H1 (cell line): ENCODE measurements at regions not wholly inside any gene's neighbourhood (a gene's known extent, or its start where the extent isn't known, plus 50 kb on each side); places are given as distances from the start of the nearest gene placed in this dataset.

Source experiments
- CTCF ChIA-PET: fragments of 300-600 bp; sonication (Branson Sonifier 250); formaldehyde crosslinking; loops from one replicate; lab custom pipeline; 2021; ENCODE audit not compliant: partially characterized antibody; lab: Charles Lee
- POLR2A ChIA-PET: fragments of 300-600 bp; sonication (Branson Sonifier 250); formaldehyde crosslinking; loops from one replicate; lab custom pipeline; 2021; ENCODE audit warnings: inconsistent platforms; ENCODE audit not compliant: partially characterized antibody; lab: Charles Lee
- DNase-seq, 2 experiments: peaks; one replicate each; pipeline versions ENCODE4 v3.0.0 to v3.0.0-alpha.2; 2010 to 2022; ENCODE audit warnings: low spot score in 2 of 2, low read depth in 1 of 2, mixed read lengths in 1 of 2
- FAIRE-seq: peaks from 2 replicates; lab custom pipeline; 2011; peaks lifted over from hg19 to GRCh38; lab: Jason Lieb, UNC
- H2AFZ ChIP-seq: 2 replicates; pipeline ENCODE4 v1.8.1; 2012; ENCODE audit warnings: low read length, inconsistent platforms
- H2AK5ac ChIP-seq: 2 replicates; pipeline ENCODE4 v1.6.1; 2013; ENCODE audit warnings: low read depth, low read length
- H2BK120ac ChIP-seq: replicated peaks from 2 replicates; pipeline ENCODE3; 2013; ENCODE audit warnings: low read depth, low read length, inconsistent platforms
- H2BK12ac ChIP-seq: 2 replicates; pipeline ENCODE4 v1.6.1; 2013; ENCODE audit warnings: low read depth, low read length
- H2BK15ac ChIP-seq: 2 replicates; pipeline ENCODE4 v1.6.1; 2013; ENCODE audit warnings: low read length
- H2BK20ac ChIP-seq: 2 replicates; pipeline ENCODE4 v1.6.1; 2013; ENCODE audit warnings: low read length
- H2BK5ac ChIP-seq: 2 replicates; pipeline ENCODE4 v1.6.1; 2013; ENCODE audit warnings: low read depth, low read length
- H3K14ac ChIP-seq: 2 replicates; pipeline ENCODE4 v1.6.1; 2013; ENCODE audit warnings: inconsistent platforms; ENCODE audit not compliant: insufficient read length
- H3K18ac ChIP-seq: 2 replicates; pipeline ENCODE4 v1.6.1; 2013; ENCODE audit warnings: low read length; ENCODE audit errors: extremely low read depth
- H3K23ac ChIP-seq: 2 replicates; pipeline ENCODE4 v1.6.1; 2013; ENCODE audit warnings: inconsistent platforms; ENCODE audit not compliant: insufficient read length
- H3K23me2 ChIP-seq: 2 replicates; pipeline ENCODE4 v1.6.1; 2013; ENCODE audit warnings: low read depth, low read length
- H3K27ac ChIP-seq: 2 replicates; pipeline ENCODE4 v1.6.1; 2011; ENCODE audit warnings: low read depth, low read length, inconsistent platforms
- H3K27me3 ChIP-seq, 4 experiments: replicated peaks in 1 of 4; 1 replicate in 1 of 4; 2 replicates in 3 of 4; pipeline versions ENCODE4 v1.6.1 to v1.8.1; 2011 to 2013; ENCODE audit warnings: low read length in 3 of 4, mild to moderate bottlenecking in 3 of 4, inconsistent platforms in 2 of 4, mixed read lengths in 2 of 4, moderate library complexity in 1 of 4; ENCODE audit not compliant: control insufficient read depth in 3 of 4, insufficient read depth in 3 of 4; ENCODE audit errors: extremely low read depth in 1 of 4
- H3K36me3 ChIP-seq, 4 experiments: 2 replicates each; pipeline versions ENCODE4 v1.6.1 to v1.8.1; 2011 to 2013; ENCODE audit warnings: mild to moderate bottlenecking in 4 of 4, low read length in 3 of 4, moderate library complexity in 2 of 4, control low read depth in 1 of 4, inconsistent platforms in 1 of 4; ENCODE audit not compliant: insufficient read depth in 4 of 4, control insufficient read depth in 2 of 4
- H3K4ac ChIP-seq: replicated peaks from 2 replicates; pipeline ENCODE3; 2013; ENCODE audit warnings: low read length, low read depth, mixed read lengths, inconsistent platforms; ENCODE audit not compliant: insufficient read length
- H3K4me1 ChIP-seq, 4 experiments: replicated peaks in 1 of 4; 1 replicate in 1 of 4; 2 replicates in 3 of 4; pipeline versions ENCODE4 v1.6.1 to v1.8.1; 2011 to 2013; ENCODE audit warnings: low read length in 3 of 4, inconsistent platforms in 2 of 4, mixed read lengths in 1 of 4; ENCODE audit not compliant: insufficient read depth in 4 of 4, control insufficient read depth in 3 of 4
- H3K4me2 ChIP-seq, 2 experiments: 2 replicates each; pipeline versions ENCODE4 v1.6.1 to v1.8.1; 2011 to 2013; ENCODE audit warnings: low read depth in 2 of 2, low read length in 2 of 2, control low read depth in 1 of 2, inconsistent platforms in 1 of 2, mild to moderate bottlenecking in 1 of 2; ENCODE audit not compliant: insufficient read depth in 1 of 2
- H3K4me3 ChIP-seq, 4 experiments: fragments of 200-600, 300-600 bp in 1 of 4; sonication (generic), shearing (Covaris generic), sonication (Bioruptor Twin) in 1 of 4; 2 replicates each; pipeline versions ENCODE4 v1.5.1 to v1.8.1; 2011 to 2016; ENCODE audit warnings: low read length in 4 of 4, low read depth in 3 of 4, control low read depth in 2 of 4, inconsistent platforms in 2 of 4, mild to moderate bottlenecking in 2 of 4, mixed read lengths in 1 of 4, moderate library complexity in 1 of 4; ENCODE audit not compliant: insufficient read depth in 2 of 4; ENCODE audit errors: extremely low read depth in 1 of 4
- H3K56ac ChIP-seq: replicated peaks from 2 replicates; pipeline ENCODE3; 2013; ENCODE audit warnings: low read depth, mild to moderate bottlenecking, mixed read lengths, low read length, inconsistent platforms; ENCODE audit not compliant: insufficient read length
- H3K79me1 ChIP-seq: 2 replicates; pipeline ENCODE4 v1.6.1; 2013; ENCODE audit warnings: low read depth, low read length, control low read depth
- H3K79me2 ChIP-seq, 2 experiments: 2 replicates each; pipeline versions ENCODE4 v1.6.1 to v1.8.1; 2012 to 2013; ENCODE audit warnings: low read length in 2 of 2, mild to moderate bottlenecking in 2 of 2, inconsistent platforms in 1 of 2; ENCODE audit not compliant: insufficient read depth in 2 of 2, control insufficient read depth in 1 of 2
- H3K9ac ChIP-seq, 4 experiments: replicated peaks in 1 of 4; 1 replicate in 1 of 4; 2 replicates in 3 of 4; pipeline versions ENCODE4 v1.6.1 to v1.8.1; 2011 to 2013; ENCODE audit warnings: low read depth in 3 of 4, low read length in 3 of 4, control low read depth in 2 of 4, mild to moderate bottlenecking in 2 of 4, moderate library complexity in 2 of 4, inconsistent platforms in 1 of 4; ENCODE audit errors: extremely low read depth in 1 of 4
- H3K9me3 ChIP-seq, 2 experiments: 2 replicates each; pipeline versions ENCODE4 v1.6.1 to v1.8.1; 2012 to 2013; ENCODE audit warnings: mild to moderate bottlenecking in 2 of 2, moderate library complexity in 2 of 2, control low read depth in 1 of 2, inconsistent platforms in 1 of 2, low read depth in 1 of 2, low read length in 1 of 2, mixed read lengths in 1 of 2; ENCODE audit not compliant: insufficient read depth in 2 of 2
- H4K20me1 ChIP-seq, 2 experiments: replicated peaks in 1 of 2; 2 replicates each; pipeline versions ENCODE3 to v1.8.1; 2011 to 2013; ENCODE audit warnings: inconsistent platforms in 2 of 2, low read length in 2 of 2, mild to moderate bottlenecking in 1 of 2; ENCODE audit not compliant: insufficient read depth in 2 of 2, control insufficient read depth in 1 of 2
- H4K5ac ChIP-seq: 2 replicates; pipeline ENCODE4 v1.6.1; 2013; ENCODE audit warnings: low read length, low read depth, mixed read lengths, inconsistent platforms; ENCODE audit not compliant: insufficient read length
- H4K8ac ChIP-seq: 2 replicates; pipeline ENCODE4 v1.8.0; 2013; ENCODE audit warnings: mild to moderate bottlenecking, moderate library complexity, low read length, inconsistent platforms; ENCODE audit not compliant: insufficient read depth; ENCODE audit errors: extremely low read depth
- H4K91ac ChIP-seq: replicated peaks from 2 replicates; pipeline ENCODE3; 2013; ENCODE audit warnings: low read length, mixed read lengths, inconsistent platforms; ENCODE audit not compliant: insufficient read length
- BCL11A ChIP-seq, 2 experiments: IDR thresholded peaks; one replicate each; pipeline ENCODE4 v1.6.1; 2011; ENCODE audit warnings: low read depth in 2 of 2, low read length in 2 of 2, mild to moderate bottlenecking in 2 of 2
- BRCA1 ChIP-seq: IDR thresholded peaks from 2 replicates; pipeline ENCODE4 v1.6.1; 2012; ENCODE audit warnings: low read depth, low read length, improper control_type of control experiment
- CHD2 ChIP-seq: IDR thresholded peaks from 2 replicates; pipeline ENCODE4 v1.6.1; 2012; ENCODE audit warnings: low read length, improper control_type of control experiment
- CTBP2 ChIP-seq: IDR thresholded peaks from 2 replicates; pipeline ENCODE4 v1.7.0; 2011; ENCODE audit warnings: borderline replicate concordance, mild to moderate bottlenecking, moderate library complexity, mixed read lengths, low read length; ENCODE audit not compliant: insufficient read depth, insufficient read length
- GABPA ChIP-seq: IDR thresholded peaks from 2 replicates; pipeline ENCODE4 v1.6.1; 2011; ENCODE audit warnings: mild to moderate bottlenecking, low read length, moderate library complexity, borderline replicate concordance; ENCODE audit not compliant: insufficient read depth
- JUND ChIP-seq: IDR thresholded peaks from 2 replicates; pipeline ENCODE4 v1.6.1; 2011; ENCODE audit warnings: mild to moderate bottlenecking, improper control_type of control experiment, low read length
- MAFK ChIP-seq: IDR thresholded peaks from 2 replicates; pipeline ENCODE4 v1.6.1; 2012; ENCODE audit warnings: low read depth, mild to moderate bottlenecking, improper control_type of control experiment, low read length
- POLR2A ChIP-seq, 2 experiments: IDR thresholded peaks; 1 replicate in 1 of 2; 2 replicates in 1 of 2; pipeline ENCODE4 v1.6.1; 2011; ENCODE audit warnings: low read depth in 2 of 2, low read length in 2 of 2, mild to moderate bottlenecking in 2 of 2; ENCODE audit errors: control extremely low read depth in 1 of 2
- POU5F1 ChIP-seq: IDR thresholded peaks from 2 replicates; pipeline ENCODE4 v1.6.1; 2011; ENCODE audit warnings: low read depth, mild to moderate bottlenecking, low read length, moderate library complexity
- RBBP5 ChIP-seq: IDR thresholded peaks from 2 replicates; pipeline ENCODE4 v1.7.1; 2012; ENCODE audit warnings: low read depth, mild to moderate bottlenecking, inconsistent platforms, low read length, moderate library complexity, borderline replicate concordance
- RNF2 ChIP-seq: fragments of 200-900, 300-1000 bp; sonication (generic); IDR thresholded peaks from 2 replicates; pipeline ENCODE4 v1.7.1; 2016; ENCODE audit warnings: borderline replicate concordance, low read depth, mild to moderate bottlenecking, antibody characterized with exemption, low read length; ENCODE audit not compliant: poor library complexity, severe bottlenecking; ENCODE audit errors: missing control alignments
- TBP ChIP-seq: IDR thresholded peaks from 2 replicates; pipeline ENCODE4 v1.6.1; 2011; ENCODE audit warnings: low read depth, low read length, improper control_type of control experiment
- TCF12 ChIP-seq: IDR thresholded peaks from 2 replicates; pipeline ENCODE4 v1.6.1; 2011; ENCODE audit warnings: low read depth, mild to moderate bottlenecking, low read length
- TF ChIP-seq, protein P1 (sequence below), 3 experiments: IDR thresholded peaks; 1 replicate in 2 of 3; 2 replicates in 1 of 3; pipeline versions ENCODE4 v1.5.1 to v1.6.1; 2011; ENCODE audit warnings: low read length in 3 of 3, mild to moderate bottlenecking in 3 of 3, inconsistent platforms in 2 of 3, low read depth in 1 of 3, moderate library complexity in 1 of 3; ENCODE audit not compliant: insufficient read depth in 1 of 3; ENCODE audit errors: control extremely low read depth in 1 of 3

DNA sequence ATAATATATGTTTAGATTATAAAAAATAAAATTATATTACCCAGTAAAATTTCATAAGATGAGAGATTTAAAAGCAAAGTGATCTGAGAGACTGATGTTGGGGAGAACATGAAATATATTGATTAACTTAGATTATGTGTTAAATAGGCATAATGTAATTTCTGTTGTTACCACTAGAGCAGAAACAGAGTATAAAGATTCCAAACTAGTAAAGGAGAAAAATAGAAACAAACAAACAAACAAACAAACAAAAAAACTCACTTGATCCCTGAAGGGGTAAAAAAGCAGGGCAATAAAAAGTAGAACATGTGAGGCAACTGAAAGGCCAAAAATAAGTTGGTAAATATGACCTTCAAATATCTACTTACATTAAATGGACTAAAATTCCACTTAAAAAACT, 640.4 kb upstream of the RGS18 start:
- no peak overlapping the region for H2BK5ac ChIP-seq
- no peak overlapping the region for H3K56ac ChIP-seq
- H3K9me3 ChIP-seq = no peaks in the 10 kb centered on the region
- H2BK15ac ChIP-seq = no peak overlapping the region
- H2AK5ac ChIP-seq = no peak overlapping the region
- no peak overlapping the region for H3K23ac ChIP-seq
- no peaks in the 10 kb centered on the region for H3K4me1 ChIP-seq
- FAIRE-seq = no peak
- no peaks in the 10 kb centered on the region for H3K27me3 ChIP-seq
- H2BK12ac ChIP-seq = no peak overlapping the region
- no peak overlapping the region for H2BK20ac ChIP-seq
- H2AFZ ChIP-seq = no peak overlapping the region
- H3K4ac ChIP-seq = no peak overlapping the region
- no peak overlapping the region for H4K8ac ChIP-seq
- POLR2A ChIA-PET = no interaction called here
- CTCF ChIA-PET = no interaction called here
- H3K27ac ChIP-seq = no peak overlapping the region
- H4K5ac ChIP-seq = no peak overlapping the region
- no peaks in the 10 kb centered on the region for H3K79me2 ChIP-seq
- no peak for DNase-seq
- no peak overlapping the region for H3K4me2 ChIP-seq
- H4K91ac ChIP-seq = no peak overlapping the region
- H3K14ac ChIP-seq = no peak overlapping the region
- H4K20me1 ChIP-seq = no peaks in the 10 kb centered on the region
- no peaks in the 10 kb centered on the region for H3K36me3 ChIP-seq
- no peak overlapping the region for H3K9ac ChIP-seq
- H3K4me3 ChIP-seq = no peak overlapping the region
- no peak overlapping the region for H2BK120ac ChIP-seq
- no peaks in the 10 kb centered on the region for H3K79me1 ChIP-seq
- no peaks in the 10 kb centered on the region for H3K23me2 ChIP-seq
- no peak overlapping the region for H3K18ac ChIP-seq
- TF ChIP-seq JUND = no peak
- TF ChIP-seq RBBP5 = no peak
- TF ChIP-seq TBP = no peak
- TF ChIP-seq POLR2A (IDR thresholded peaks at IDR 0.05; ENCODE audit: control extremely low read depth in 1 of 2, low read depth in 2 of 2, low read length in 2 of 2) = no peak
- TF ChIP-seq RNF2 = no peak
- no peak for TF ChIP-seq CTBP2
- TF ChIP-seq, protein P1, sequence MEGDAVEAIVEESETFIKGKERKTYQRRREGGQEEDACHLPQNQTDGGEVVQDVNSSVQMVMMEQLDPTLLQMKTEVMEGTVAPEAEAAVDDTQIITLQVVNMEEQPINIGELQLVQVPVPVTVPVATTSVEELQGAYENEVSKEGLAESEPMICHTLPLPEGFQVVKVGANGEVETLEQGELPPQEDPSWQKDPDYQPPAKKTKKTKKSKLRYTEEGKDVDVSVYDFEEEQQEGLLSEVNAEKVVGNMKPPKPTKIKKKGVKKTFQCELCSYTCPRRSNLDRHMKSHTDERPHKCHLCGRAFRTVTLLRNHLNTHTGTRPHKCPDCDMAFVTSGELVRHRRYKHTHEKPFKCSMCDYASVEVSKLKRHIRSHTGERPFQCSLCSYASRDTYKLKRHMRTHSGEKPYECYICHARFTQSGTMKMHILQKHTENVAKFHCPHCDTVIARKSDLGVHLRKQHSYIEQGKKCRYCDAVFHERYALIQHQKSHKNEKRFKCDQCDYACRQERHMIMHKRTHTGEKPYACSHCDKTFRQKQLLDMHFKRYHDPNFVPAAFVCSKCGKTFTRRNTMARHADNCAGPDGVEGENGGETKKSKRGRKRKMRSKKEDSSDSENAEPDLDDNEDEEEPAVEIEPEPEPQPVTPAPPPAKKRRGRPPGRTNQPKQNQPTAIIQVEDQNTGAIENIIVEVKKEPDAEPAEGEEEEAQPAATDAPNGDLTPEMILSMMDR (IDR thresholded peaks at IDR 0.05; ENCODE audit: control extremely low read depth in 1 of 3, insufficient read depth in 1 of 3, low read depth in 1 of 3, low read length in 3 of 3) = no peak
- no peak for TF ChIP-seq BRCA1
- no peak for TF ChIP-seq GABPA
- no peak for TF ChIP-seq CHD2
- TF ChIP-seq TCF12 = no peak
- no peak for TF ChIP-seq POU5F1
- no peak for TF ChIP-seq BCL11A (IDR thresholded peaks at IDR 0.05; ENCODE audit: low read depth in 2 of 2, low read length in 2 of 2)
- TF ChIP-seq MAFK = no peak
